ENCODE measurements at regions not wholly inside any gene's neighbourhood (a gene's known extent, or its start where the extent isn't known, plus 50 kb on each side); places are given as distances from the start of the nearest gene placed in this dataset.

DNA sequence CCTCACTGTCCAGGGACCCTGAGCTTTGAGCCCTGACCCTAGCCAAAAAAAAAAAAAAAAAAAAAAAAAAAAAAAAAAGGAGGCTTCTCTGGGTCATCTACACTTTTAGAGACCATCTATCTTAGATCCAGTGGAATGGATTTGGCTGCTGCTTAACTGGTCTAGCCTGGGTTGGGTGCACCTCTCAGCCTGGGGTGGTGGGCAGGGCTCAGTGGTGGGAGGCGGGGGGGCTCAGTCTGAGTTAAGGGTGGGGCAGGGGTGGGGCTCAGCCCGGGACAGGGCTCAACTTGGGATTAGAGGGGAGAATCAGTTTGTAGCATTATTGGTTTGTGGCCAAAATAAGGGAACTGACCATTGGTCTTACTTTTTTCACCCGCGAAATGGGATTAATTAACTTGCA lies 139.2 kb downstream of the TPRA1 start:
- DNase-seq (no peak), ATAC-seq (no peak)
- intact Hi-C loops (cut with DNase I): loop anchor here in 6 of 10 donors (10.0 kb wide), 4 partner anchors 457 to 927 kb away; partner anchors contain the start of genes CHST13 (in 4 of the 6) and PLXNA1 (in 1 of the 6)
- peaks cover 6 to 17% (median 13%) of the 10 kb centered on the region in 9 donors for H3K4me1 ChIP-seq
- H3K4me3 ChIP-seq: no peak overlapping the region
- H3K27ac ChIP-seq: no peak overlapping the region
- TF ChIP-seq, protein P1, sequence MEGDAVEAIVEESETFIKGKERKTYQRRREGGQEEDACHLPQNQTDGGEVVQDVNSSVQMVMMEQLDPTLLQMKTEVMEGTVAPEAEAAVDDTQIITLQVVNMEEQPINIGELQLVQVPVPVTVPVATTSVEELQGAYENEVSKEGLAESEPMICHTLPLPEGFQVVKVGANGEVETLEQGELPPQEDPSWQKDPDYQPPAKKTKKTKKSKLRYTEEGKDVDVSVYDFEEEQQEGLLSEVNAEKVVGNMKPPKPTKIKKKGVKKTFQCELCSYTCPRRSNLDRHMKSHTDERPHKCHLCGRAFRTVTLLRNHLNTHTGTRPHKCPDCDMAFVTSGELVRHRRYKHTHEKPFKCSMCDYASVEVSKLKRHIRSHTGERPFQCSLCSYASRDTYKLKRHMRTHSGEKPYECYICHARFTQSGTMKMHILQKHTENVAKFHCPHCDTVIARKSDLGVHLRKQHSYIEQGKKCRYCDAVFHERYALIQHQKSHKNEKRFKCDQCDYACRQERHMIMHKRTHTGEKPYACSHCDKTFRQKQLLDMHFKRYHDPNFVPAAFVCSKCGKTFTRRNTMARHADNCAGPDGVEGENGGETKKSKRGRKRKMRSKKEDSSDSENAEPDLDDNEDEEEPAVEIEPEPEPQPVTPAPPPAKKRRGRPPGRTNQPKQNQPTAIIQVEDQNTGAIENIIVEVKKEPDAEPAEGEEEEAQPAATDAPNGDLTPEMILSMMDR (IDR thresholded peaks at IDR 0.05): no peak
- no peaks in the 10 kb centered on the region for H3K36me3 ChIP-seq
- peaks cover 12 to 69% (median 51%) of the 10 kb centered on the region in 7 donors for H3K27me3 ChIP-seq
- WGBS, 2 donors: 76 to 79% methylated on average over 4 of the region's 4 CpGs
- no peaks in the 10 kb centered on the region for H3K9me3 ChIP-seq

DNA sequence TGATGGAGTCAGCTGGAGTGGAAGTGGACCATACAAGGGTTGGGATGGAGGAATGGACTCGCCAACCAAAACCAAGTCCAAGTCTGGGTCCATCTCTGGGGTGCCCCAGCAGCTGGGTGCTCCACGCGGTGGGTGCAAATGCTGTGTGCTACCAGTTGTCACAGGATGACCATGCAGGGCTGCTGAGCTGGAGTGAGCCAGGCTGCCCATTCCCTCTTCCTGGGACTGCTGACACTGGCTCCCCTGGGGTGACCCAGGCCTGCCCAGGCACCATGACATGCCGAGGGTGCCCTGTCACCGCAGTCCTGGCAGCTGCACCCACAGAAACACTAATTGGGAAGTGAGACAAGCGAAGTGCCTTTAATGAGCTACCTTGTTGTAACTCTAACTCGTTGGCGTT lies 140.2 kb downstream of the TPRA1 start:
- Histone ChIP-seq H3K27ac (no peak overlapping the region), H3K4me1 (peaks cover 1 to 7% (median 3%) of the 10 kb centered on the region in 9 donors), H3K36me3 (no peaks in the 10 kb centered on the region), H3K27me3 (peaks cover 7 to 60% (median 41%) of the 10 kb centered on the region in 7 donors), H3K4me3 (no peak overlapping the region), H3K9me3 (no peaks in the 10 kb centered on the region)
- TF ChIP-seq, protein P1 (IDR thresholded peaks at IDR 0.05): no peak
- WGBS, 2 donors: 78 to 82% methylated on average over 8 of the region's 8 CpGs
- ATAC-seq: no peak
- DNase-seq: no peak
- intact Hi-C loops (cut with DNase I): loop anchor here in 6 of 10 donors (10.0 kb wide), 4 partner anchors 456 to 926 kb away; partner anchors contain the start of genes CHST13 (in 4 of the 6) and PLXNA1 (in 1 of the 6)

DNA sequence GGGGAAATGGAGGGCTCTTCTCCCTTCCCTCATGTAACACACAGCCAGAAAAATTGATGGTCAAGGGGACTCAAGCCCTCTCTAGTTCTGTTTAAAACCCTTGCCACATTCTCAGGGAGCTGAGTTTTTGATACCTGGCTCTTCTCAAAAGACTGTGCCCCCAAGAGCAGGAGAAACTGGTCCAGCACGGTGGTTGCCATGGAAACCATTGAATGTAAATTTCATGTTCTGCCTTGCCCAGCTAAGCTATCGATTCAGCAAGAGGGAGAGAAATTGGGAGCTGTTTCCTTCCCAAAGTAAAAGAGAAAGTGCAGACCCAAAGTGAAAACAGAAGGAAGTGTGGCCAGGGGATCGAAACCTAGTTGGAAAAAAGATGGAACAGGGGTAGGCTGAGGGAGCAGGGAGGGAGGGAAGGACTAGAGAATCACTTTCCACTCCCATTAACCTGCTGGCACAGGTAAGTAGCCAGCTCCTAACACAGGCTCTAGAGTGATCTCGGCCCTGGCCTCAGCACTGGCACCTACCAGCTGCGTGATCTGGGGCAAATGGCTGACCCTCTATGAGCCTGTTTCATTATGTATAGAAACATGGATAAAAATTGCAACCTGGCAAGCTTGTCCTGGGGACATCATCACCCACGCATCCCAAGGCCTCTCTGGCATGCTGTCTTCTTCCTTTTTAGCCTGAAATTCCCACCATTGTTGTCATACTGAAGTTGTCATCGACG lies 140.9 kb downstream of the TPRA1 start:
- intact Hi-C loops (cut with DNase I): loop anchor here in 7 of 10 donors (5.0 to 10.0 kb wide), 5 partner anchors 455 to 925 kb away; partner anchors contain the start of genes CHST13 (in 4 of the 7) and PLXNA1 (in 2 of the 7)

GRCh38 chr3:127448671-127449070 lies 141.9 kb downstream of the TPRA1 start:
- DNase-seq: no peak
- no peaks in the 10 kb centered on the region for H3K4me1 ChIP-seq
- no peak for ATAC-seq
- WGBS, 2 donors: 79 to 83% methylated on average over 3 of the region's 3 CpGs
- TF ChIP-seq, protein P1 (IDR thresholded peaks at IDR 0.05): no peak
- H3K36me3 ChIP-seq: no peaks in the 10 kb centered on the region
- peaks cover 0 to 43% (median 25%) of the 10 kb centered on the region in 7 donors for H3K27me3 ChIP-seq
- no peak overlapping the region for H3K27ac ChIP-seq
- H3K4me3 ChIP-seq: no peak overlapping the region
- intact Hi-C loops (cut with DNase I): loop anchor here in 2 of 10 donors (5.0 to 10.0 kb wide), 2 partner anchors 464 to 696 kb away; partner anchors contain the start of gene PLXNA1 (in 1 of the 2)
- no peaks in the 10 kb centered on the region for H3K9me3 ChIP-seq

More for the DNA sequence above, 140.9 kb downstream of the TPRA1 start:
- ATAC-seq (no peak), DNase-seq (no peak)
- Histone ChIP-seq H3K4me1 (peaks cover 0 to under 1% (median 0%) of the 10 kb centered on the region in 9 donors), H3K9me3 (no peaks in the 10 kb centered on the region), H3K27me3 (peaks cover 0 to 53% (median 34%) of the 10 kb centered on the region in 7 donors), H3K4me3 (no peak overlapping the region), H3K36me3 (no peaks in the 10 kb centered on the region), H3K27ac (no peak overlapping the region)
- WGBS, 2 donors: 56 to 59% methylated on average over 8 of the region's 8 CpGs
- TF ChIP-seq, protein P1 (IDR thresholded peaks at IDR 0.05): no peak
